ENCODE measurements at regions not wholly inside any gene's neighbourhood (a gene's known extent, or its start where the extent isn't known, plus 50 kb on each side); places are given as distances from the start of the nearest gene placed in this dataset.
A peak's percentile ranks its signal among the peaks of the same experiment; 100 is the strongest.
"Not testable (repeated sequence)": the region's sequence is repeated elsewhere in the genome, so short reads cannot be mapped to it uniquely, and the experiment has no call there.

DNA sequence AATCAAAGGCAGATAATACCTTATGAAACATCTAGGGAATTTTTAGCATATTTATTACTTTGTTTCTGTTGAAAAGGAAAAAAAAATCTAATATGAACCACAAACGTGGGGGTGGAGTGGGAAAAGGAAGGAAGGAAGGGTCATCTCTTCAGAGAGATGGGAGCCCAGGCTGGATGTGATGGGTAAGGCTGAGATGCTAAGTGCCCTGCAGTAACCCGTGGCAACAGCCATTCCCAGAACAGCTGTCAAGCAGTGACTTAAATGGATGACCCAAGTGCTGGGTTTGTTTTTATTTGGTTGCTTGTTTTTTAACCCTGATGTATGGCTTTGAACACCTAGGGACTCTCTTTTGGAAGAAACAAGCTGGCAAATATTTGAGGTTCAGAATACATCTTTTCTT, 50.7 kb upstream of the KLF7 start:
- no peak for DNase-seq

DNA sequence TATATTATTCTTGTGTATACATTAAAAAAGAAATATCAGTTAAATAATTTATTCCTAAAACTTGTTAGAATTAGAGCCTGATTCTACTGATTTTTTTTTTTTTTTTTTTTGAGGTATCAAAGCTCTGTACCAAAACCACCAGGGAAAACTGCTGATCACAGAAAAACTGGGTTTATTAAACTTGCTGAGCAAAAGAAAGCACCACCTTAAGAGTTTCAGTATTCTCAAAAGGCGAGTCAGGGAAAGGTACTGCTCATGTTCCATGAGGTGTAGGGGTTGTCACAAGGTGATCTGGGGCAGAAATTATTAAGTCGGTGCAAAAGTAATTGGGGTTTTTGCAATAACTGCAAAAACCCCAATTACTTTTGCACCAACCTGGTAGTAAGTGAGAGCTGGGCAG, 51.7 kb upstream of the KLF7 start:
- DNase-seq, result no peak

DNA sequence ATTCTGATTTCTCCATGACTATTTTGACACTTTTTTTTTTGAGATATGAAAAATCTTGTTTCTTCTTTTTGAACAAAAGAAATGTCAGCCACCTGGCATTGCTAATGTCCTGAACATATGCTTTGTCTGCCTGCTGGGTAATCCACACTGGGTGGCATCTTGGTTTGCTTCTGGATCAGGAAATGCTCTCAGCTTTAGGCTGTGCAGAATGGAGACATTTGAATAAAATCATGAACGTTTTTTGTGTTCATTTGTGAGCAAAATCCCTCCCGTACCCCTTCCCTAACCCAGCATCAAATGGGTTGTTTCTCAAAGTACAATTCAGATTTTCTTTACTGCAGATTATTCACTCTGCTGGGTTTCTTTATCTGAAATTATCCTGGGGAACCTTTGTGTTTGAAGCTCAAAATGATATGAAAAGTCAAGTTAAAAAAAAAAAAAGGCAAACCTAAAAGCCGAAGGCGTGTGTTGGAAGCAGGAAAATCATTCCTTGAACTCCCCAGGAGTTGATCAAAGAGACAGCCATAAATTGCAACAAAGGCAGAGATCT, 53.4 kb upstream of the KLF7 start:
- no peak for DNase-seq

DNA sequence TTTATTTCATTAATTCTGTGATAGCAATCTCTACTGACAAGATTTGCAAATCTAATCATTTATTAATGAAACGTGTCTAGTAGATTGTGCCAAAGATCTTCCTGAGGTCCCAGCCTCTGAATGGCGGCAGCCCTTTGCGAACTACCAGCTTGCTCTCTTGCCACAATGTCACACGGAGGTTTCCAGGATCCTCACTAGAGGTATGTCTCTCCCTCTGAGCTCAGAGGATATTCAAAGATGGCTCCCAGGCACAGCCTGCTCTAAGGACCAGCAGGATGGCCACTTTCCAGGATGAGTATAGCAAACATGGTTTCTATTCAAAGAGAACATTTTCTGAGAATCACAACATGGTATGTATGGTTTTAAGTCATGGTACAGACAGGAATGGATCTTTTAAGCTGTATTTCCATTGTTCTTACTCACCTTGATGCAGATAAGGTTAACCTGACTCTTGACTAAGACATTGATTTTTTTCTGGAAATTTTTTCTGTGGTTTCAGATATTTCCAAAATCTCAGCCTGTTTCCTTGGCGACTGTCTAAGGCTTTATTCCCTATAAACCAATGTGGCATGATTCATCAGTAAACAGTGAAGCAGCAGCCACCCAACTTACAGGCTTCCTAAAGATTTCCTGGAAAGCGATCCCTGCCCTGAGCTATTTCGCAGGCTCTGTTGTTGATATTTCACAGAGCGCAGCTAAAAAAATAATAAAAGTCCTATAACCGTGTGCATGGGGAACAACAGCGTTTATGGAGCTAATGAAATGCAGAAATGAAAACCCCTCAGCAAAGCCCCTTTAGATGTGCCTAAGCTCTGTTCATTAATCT, 54.1 kb upstream of the KLF7 start:
- DNase-seq, result peak in 1 of 2 experiments; percentile 31

DNA sequence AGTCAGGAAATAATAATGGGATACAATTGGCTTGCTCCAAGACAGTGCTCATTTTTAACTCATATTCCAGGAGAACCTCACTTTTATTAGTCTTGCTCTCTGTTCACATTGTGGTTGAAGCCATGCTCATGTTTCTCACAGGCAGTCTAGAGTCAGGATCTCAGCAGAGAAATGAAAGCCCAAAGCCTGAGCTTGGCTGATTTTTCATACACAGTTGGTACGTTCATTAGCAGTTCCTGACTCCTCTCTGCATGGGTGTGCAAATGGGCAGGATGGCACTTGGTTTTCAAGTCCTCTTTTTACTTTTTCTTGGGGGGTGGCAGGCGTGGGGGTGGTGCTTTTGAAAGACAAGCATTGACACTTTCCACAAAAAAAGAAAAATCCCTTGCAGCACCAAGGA, 56.0 kb upstream of the KLF7 start:
- no peak for DNase-seq

DNA sequence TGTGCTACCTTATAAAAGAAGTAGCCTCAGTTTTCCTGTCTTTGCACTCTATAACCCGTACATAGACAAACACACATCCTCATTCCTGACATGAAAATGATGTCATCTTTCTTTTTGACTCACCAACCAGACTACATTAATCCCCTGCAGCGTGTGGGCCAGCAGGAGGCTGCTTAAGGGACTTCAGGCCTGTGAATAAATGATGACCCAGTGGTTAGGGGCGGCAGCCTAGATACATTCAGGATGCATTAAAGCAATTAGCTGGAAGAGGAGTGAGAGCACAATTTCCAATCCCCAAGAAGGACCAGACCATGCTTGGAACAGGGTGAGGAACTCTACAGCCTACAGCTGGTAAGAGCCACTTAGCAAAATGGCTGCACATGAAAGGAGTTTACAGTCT, 57.3 kb upstream of the KLF7 start:
- DNase-seq, result no peak

DNA sequence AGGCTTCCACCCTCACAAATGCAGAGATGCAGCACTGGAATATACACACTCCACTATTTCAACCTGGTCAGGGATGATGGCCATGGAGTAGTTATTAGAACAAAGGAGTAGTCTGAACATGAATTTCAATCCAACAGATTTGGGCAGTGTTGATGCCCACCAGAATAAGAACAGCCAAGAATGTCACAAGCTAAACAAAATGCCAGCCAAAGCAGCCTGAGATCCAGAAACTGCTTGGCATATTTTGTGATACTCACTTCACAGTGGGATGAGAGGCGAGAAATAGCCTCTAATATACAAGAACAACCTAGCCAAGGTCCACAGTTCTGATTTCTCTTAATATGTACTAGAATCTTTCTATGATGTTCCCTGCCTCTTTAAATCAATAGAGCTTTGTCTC, 58.6 kb upstream of the KLF7 start:
- no peak for DNase-seq

DNA sequence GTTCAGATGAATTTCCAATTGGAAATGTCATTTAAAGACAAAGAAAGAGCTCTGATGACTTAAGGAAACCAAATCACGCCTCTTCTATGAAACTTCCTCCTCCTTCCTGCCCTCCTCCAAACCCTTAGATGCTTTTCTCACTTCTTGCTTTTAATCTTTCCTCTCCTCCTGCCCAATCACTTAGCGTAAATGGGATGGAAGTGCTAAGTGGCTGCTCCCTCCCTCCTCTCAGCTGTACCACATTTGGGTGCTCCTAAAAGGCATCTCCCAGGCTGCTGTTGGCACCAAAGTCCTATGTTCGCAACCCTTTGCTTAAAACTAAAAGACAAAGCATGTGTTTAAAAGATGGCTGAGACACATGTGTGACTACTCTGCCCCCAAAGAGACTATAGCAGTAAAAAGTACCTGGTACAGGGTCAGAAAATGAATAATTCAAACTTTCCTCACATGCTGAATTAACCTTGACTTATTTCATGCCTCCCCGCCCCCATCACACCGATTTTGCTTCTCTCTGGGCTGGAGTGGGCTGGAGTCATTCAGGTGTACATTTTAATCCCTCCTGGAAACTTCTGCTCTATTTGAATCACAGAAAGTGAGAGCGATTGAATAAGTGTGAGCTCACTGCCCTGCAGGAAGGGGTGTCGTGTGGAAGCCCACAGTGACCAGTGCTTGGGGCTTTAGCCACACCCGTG, 59.2 kb upstream of the KLF7 start:
- no peak for DNase-seq

DNA sequence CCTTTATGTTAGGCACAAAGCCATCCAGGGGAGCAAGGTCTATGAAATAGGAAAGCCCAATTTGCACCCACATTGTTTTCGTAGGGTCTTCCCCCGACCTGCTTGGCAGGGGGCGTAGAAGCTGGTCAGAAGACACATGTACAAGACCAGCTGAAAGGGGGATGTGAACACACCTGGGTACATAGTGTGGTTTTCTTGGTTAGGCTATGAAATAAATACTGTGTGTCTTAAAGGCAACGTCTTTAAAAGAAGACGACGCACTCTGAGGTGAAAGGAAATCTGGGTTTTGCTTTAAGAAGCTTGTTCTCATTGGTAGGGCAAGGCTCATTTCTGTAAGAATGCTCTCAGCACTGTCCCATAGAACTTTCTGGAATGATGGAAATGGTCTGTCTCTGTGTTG, 60.0 kb upstream of the KLF7 start:
- DNase-seq, result no peak

DNA sequence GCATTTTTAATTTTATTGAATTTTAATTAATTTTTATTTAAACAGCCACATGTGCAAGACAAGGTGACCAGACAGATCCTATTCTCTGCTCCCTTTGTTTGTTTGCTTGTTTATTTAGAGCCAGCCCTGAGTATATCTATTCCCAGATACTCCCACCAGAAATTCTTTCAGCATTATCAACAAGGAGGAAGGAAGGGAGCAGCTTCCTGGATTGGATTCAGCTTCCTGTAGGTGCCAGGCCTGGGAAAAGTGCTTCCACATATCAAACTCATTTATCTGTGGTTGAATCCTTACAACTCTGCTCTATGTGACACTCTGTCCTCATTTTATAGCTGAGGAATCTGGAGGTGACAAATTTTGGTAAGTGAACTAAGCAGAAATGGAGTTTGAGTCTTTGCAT, 60.5 kb upstream of the KLF7 start:
- DNase-seq, result no peak

DNA sequence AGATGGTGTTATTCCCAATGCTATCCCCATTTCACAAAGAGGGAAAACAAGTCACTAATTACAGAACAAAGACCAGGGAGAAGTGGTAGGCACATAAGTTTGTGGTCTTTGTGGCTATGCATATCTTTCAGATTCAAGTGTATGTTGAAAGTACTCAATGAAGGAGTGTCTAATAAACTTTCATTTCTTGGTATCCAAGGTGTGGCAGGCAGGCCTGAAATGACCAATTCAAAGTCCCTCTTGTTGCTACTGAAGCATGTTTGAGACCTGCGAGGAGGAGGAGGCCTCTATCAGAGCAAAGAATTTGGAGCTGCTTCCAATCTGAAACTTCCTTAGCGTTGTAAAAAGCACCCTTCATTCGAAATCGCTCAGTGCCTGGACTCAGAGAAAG, 60.9 kb upstream of the KLF7 start:
- no peak for DNase-seq

DNA sequence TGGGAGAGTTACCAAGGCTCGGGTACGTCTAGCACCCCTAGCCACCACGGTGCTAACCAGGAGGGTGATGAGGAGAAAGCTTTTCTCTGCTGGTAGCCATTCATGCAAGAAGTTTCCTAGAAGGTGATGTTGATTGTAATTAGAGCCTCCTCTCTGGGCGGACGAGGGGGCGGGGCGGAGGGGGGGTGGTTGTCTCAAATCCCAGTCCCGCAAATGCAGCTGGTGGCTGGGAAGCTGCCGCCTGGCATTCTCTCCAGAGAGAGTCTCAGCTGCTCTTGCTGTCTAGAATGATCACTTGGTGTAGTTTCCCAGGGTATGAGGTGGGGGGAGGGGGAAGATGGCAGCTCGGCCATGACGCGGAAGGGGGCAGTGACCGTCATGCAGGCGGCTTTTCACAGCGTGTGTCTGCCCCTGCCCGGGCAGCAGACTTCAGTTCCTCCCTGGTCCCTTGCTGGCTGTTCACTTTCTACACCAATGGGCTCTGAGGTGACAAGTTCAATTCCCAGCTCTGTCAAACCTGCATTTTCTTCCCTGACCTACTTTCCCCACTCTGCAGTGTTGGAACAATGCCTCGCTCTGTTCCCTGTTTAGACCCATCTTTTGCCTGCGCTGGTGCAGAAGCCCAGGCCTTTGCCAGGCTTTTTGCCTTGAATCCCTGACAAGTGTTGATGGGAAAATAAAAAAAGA, 61.5 kb upstream of the KLF7 start:
- DNase-seq, result no peak

DNA sequence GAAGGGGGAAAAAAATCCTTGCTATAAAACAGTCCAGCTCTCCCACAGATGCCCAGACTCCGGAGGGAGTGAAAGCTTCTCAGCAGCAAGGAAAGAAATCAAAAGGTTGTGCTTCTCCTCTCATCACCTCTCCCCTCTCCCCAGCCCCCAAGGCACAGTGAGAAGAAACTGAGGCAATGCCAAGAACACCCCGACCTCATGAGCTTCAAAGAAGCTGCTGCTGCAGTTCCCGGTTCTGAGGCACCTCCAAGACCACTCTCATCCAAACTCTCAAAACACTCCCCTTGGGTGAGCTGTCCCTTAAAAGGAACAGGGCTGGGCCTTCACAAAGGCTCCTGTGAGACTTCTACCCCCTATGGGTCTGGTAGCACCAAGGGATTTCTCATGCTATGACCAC, 62.0 kb upstream of the KLF7 start:
- no peak for DNase-seq

DNA sequence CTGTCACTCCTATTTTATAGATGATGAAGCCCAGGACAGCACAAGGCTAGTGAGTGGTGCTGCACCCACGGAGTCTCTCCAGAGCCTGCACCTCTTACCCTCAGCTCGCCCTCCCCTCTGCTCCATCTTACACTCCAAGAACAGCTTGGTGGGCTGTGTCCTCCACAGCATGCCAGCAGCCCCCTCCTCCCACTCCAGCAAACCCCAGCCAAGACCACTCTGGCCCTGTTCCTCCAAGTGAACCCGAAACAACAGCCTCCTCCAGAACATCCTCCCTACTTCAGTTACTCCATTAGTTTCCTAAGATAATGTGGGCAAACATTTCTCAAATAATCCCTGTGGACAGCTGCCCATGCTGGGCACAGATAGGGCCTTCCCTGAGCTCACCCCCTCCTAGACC, 62.7 kb upstream of the KLF7 start:
- no peak for DNase-seq

DNA sequence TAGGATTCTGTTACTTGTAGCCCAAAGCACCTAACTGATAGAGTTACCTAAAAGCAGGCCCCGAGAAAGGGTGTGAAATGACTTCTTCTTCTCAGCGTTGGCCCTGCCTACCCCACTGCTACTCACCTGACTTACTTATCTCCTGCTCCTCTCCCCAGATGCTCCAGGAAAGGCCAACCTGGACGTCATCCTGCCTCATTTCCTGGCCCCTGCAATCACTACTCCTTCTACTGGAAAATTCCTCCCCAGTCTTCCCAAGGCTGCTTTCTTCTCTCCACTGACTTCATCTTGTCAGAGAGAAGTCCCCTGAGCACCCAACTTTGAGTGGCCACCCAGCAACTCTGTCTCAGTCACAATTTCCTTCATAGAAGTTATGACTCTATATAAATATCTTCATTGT, 63.4 kb upstream of the KLF7 start:
- DNase-seq, result no peak

DNA sequence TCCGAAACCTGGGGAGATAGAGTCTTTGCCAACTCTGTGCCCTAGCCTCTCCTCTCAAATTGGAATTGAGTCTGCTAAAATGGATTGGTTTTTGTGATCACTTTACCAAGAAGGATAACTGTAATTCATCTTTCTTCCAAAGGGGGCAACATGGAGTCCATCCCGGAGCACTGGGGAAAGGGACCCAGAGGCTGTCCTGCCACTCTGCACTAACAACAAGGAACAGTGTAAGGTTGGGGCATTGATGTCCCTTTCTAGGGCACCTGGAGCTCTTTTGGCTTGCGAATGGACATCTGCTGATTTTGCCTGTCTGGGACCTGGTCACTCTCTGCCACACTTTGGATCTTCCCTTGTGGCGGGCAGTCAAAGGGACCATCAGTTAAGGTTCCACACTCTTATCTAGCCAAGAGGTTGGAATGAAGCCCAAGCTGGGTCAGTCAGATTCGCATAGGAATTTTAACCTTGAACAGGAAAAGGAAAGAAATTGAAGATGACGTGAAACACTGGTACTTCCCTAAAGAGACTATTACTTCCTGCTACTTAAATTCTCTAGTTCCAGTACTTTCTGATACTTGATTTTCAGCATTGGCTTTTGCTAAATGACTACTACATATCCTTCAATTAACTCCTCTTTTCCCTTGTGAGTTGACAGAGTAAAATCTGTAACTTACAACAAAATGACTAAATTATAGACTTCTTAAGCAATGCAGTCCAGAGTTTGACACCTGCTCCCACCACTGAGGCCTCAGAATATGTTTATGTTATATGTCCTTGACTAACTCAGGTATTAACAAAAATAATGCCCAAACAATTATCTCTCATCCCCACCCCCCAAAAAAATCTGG, 64.7 kb upstream of the KLF7 start:
- DNase-seq, result peak in 1 of 2 experiments; percentile 19

DNA sequence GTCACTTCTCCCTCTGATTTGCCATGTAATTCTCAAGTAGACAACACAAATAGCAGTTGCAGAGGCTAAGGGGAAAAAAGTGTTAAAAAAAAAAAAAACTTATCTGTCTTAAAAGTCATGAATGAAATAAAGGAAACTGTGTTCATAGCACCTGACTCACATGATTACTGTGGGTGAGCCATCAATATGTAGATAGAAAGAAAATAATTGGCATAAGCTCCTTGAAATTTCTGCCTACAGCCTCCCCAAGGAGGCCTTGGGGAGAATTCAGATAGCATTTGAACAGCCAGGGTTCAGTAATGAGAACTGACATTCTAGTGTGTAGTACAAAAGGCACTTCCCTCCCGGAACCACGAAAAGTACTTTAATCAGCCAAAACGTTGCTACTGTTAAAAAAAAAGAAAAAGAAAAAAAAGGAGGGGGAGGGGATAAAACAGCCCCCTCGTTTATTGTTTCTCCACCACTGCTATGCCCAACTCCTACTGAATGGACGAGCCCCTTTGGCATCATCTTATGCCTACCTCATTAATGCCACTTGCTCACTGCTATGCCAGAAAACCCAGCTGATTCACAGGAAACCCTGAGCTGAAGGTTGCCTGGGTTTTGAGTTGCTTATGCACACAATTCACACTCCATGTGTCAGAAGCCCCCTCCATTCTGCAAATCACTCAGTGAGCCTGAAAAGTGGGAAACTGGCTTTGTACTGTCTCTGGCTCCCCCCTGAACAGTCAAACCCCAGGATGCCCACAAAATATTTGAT, 65.5 kb upstream of the KLF7 start:
- no peak for DNase-seq

DNA sequence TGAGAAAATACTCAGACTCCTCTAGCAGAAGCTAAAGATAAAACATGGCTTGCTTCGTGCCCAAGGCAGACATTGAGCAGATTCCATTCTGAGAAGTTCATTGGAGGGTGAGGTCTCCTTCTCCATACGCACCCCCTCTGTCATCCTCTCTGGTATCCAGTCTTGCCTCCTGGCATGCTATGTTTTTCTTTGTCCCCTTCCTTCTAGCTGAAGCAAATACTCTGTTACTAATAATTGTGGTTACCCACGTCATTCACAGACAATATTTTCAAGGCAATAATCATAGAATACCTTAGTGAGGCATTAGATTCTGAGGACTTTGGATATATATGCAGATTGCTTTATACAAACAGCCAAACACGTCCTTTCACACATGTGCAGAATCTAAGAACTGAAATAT, 66.2 kb upstream of the KLF7 start:
- DNase-seq, result no peak

DNA sequence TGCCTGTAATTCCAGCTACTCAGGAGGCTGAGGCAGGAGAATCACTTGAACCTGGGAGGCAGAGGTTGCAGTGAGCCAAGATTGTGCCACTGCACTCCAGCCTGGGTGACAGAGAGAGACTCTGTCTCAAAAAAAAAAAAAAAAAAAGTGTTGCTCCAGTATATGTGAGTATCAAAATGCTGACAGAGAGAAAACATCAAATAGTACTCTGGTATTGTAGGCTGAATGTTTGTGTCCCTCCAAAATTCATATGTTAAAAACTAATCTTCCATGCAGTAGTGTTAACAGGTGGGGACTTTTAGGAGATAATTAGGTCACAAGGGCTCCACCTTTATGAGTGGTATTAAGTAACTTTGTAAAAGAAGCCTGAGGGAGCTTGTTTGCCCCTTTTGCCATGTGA, 67.4 kb upstream of the KLF7 start:
- DNase-seq, result not testable (repeated sequence)

DNA sequence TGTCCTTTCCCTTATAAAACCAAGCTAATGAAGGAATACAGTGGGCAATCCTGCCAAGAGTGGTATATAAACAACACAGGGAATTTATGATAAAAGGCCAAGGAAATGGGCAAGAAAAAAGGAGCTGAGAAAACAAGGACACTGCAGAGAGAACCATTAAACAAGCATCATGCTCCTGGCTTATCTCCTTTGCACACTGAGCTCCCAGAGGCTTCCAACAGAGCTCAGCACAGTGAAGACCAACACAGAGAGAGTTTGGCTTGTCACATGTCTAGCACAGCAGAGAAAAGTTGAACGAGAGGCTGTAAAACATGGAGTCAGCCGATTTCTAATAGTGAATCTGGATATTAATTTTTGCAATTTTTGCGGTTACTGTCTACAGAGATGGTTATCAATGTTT, 68.0 kb upstream of the KLF7 start:
- DNase-seq, result no peak

DNA sequence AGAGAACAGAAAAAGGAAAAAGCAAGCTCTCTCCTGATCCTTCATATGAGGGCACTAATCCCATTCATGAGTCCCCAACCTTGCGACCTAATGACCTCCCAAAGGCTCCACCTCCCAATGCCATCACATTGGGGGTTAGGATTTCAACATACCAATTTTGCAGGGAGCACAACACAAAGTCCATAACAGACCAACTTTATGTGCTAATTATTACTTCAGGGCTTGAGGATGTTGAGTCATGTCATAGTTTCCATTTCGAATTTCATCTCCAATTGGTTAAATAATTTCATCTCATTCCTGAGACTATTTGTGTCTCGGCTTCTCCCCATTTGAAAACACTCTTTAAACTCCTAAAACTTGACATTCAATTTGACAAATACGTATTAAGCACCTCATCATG, 69.9 kb upstream of the KLF7 start:
- DNase-seq, result no peak

Measured in SHP77 (cell line).